ENCODE measurements at regions not wholly inside any gene's neighbourhood (a gene's known extent, or its start where the extent isn't known, plus 50 kb on each side); places are given as distances from the start of the nearest gene placed in this dataset.
"Not testable (repeated sequence)": the region's sequence is repeated elsewhere in the genome, so short reads cannot be mapped to it uniquely, and the experiment has no call there.

- H3K79me2 ChIP-seq (ENCODE audit: insufficient read depth, low read length) = no peaks in the 10 kb centered on the region
- H3K36me3 Mint-ChIP-seq = no peaks in the 10 kb centered on the region
- H3K27ac Mint-ChIP-seq = no peak overlapping the region
- H3K4me2 ChIP-seq (replicated peaks; ENCODE audit: extremely low read depth, low read length, poor library complexity, severe bottlenecking) = no peak overlapping the region
- no peak for TF ChIP-seq CTCF (IDR thresholded peaks at IDR 0.05)
- peaks cover 3 to 9% of the 10 kb centered on the region in 2 donors for H3K9me3 ChIP-seq (replicated peaks in 1 of 2; ENCODE audit: control insufficient read depth in 1 of 2, insufficient read depth in 1 of 2, low read length in 2 of 2)
- no peaks in the 10 kb centered on the region for H3K4me1 Mint-ChIP-seq
- no peak overlapping the region for H3K9ac ChIP-seq (ENCODE audit: insufficient read depth, low read length, poor library complexity, severe bottlenecking)
- H3K36me3 ChIP-seq (replicated peaks in 1 of 2; ENCODE audit: control insufficient read depth in 1 of 2, insufficient read depth in 2 of 2, low read length in 2 of 2) = no peaks in the 10 kb centered on the region
- H2AFZ ChIP-seq (ENCODE audit: insufficient read depth, low read depth, low read length, poor library complexity, severe bottlenecking) = no peak overlapping the region
- intact Hi-C loops (cut with micrococcal nuclease) = no loop called here
- H4K20me1 ChIP-seq (ENCODE audit: insufficient read depth, low read length) = no peaks in the 10 kb centered on the region
- no peaks in the 10 kb centered on the region for H3K27me3 ChIP-seq (ENCODE audit: control insufficient read depth in 2 of 2, insufficient read depth in 2 of 2, low read length in 2 of 2)
- H3K4me3 ChIP-seq (replicated peaks in 1 of 3; ENCODE audit: low read depth in 2 of 3, low read length in 3 of 3) = no peak overlapping the region
- no peak overlapping the region for H3K4me3 Mint-ChIP-seq
- WGBS (ENCODE audit: insufficient coverage) = 67% methylated on average over 3 of the region's 5 CpGs
- DNase-seq = no peak
- H3K27ac ChIP-seq (ENCODE audit: low read depth in 1 of 2, low read length in 2 of 2) = no peak overlapping the region
- no peaks in the 10 kb centered on the region for H3K4me1 ChIP-seq (ENCODE audit: control insufficient read depth in 1 of 2, insufficient read depth in 2 of 2, low read length in 2 of 2)
- H3K9me3 Mint-ChIP-seq = peaks cover 0 to 13% (median 11%) of the 10 kb centered on the region in 7 donors
- H3K27me3 Mint-ChIP-seq (ENCODE audit: low read depth in 3 of 3) = peaks cover 0 to 2% (median 0%) of the 10 kb centered on the region in 3 donors
Observed at GRCh38 chr9:1554081-1555035, 460.8 kb upstream of the SMARCA2 start.

DNA sequence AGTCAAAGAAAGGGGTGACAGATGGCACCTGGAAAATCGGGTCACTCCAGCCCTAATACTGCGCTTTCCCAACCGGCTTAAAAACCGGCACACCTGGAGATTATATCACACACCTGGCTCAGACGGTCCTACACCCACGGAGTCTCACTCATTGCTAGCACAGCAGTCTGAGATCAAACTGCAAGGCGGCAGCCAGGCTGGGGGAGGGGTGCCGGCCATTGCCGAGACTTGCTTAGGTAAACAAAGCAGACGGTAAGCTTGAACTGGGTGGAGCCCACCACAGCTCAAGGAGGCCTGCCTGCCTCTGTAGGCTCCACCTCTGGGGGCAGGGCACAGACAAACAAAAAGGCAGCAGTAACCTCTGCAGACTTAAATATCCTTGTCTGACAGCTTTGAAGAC, 456.5 kb upstream of the SMARCA2 start:
- H3K4me2 ChIP-seq (replicated peaks; ENCODE audit: extremely low read depth, low read length, poor library complexity, severe bottlenecking); H3K4me1 Mint-ChIP-seq; H3K4me3 ChIP-seq (replicated peaks in 1 of 3; ENCODE audit: low read depth in 2 of 3, low read length in 3 of 3); H3K27me3 ChIP-seq (ENCODE audit: control insufficient read depth in 2 of 2, insufficient read depth in 2 of 2, low read length in 2 of 2); H3K27ac ChIP-seq (ENCODE audit: low read depth in 1 of 2, low read length in 2 of 2); H3K27ac Mint-ChIP-seq; H3K27me3 Mint-ChIP-seq (ENCODE audit: low read depth in 3 of 3); H3K4me3 Mint-ChIP-seq; H2AFZ ChIP-seq (ENCODE audit: insufficient read depth, low read depth, low read length, poor library complexity, severe bottlenecking); DNase-seq; H4K20me1 ChIP-seq (ENCODE audit: insufficient read depth, low read length); H3K36me3 ChIP-seq (replicated peaks in 1 of 2; ENCODE audit: control insufficient read depth in 1 of 2, insufficient read depth in 2 of 2, low read length in 2 of 2); H3K9me3 ChIP-seq (replicated peaks in 1 of 2; ENCODE audit: control insufficient read depth in 1 of 2, insufficient read depth in 1 of 2, low read length in 2 of 2); H3K79me2 ChIP-seq (ENCODE audit: insufficient read depth, low read length); H3K9ac ChIP-seq (ENCODE audit: insufficient read depth, low read length, poor library complexity, severe bottlenecking); H3K4me1 ChIP-seq (ENCODE audit: control insufficient read depth in 1 of 2, insufficient read depth in 2 of 2, low read length in 2 of 2); H3K36me3 Mint-ChIP-seq; intact Hi-C loops (cut with micrococcal nuclease): not testable (repeated sequence)
- WGBS (ENCODE audit: insufficient coverage) = 96% methylated on average over 10 of the region's 10 CpGs
- H3K9me3 Mint-ChIP-seq = peaks cover 7 to 20% (median 18%) of the 10 kb centered on the region in 7 donors

All from CD14-positive monocyte (primary cell).